Common myeloid progenitor, CD34-positive (primary cell): ENCODE measurements at regions not wholly inside any gene's neighbourhood (a gene's known extent, or its start where the extent isn't known, plus 50 kb on each side); places are given as distances from the start of the nearest gene placed in this dataset.

Experiments used
- CTCF ChIA-PET: fragments of 350-600 bp; sonication (Branson Sonifier 250); formaldehyde crosslinking; loops from one replicate; lab custom pipeline; 2021; ENCODE audit warnings: antibody characterized with exemption; lab: Charles Lee
- POLR2A ChIA-PET: fragments of 350-600 bp; sonication (Branson Sonifier 250); formaldehyde crosslinking; loops from one replicate; lab custom pipeline; 2021; ENCODE audit warnings: antibody characterized with exemption; lab: Charles Lee
- DNase-seq, 3 donors: peaks; one replicate each; pipeline versions ENCODE4 v3.0.0 to v3.0.0-alpha.2; 2013
- H3K27ac ChIP-seq, 2 experiments: 1 replicate in 1 of 2; 2 replicates in 1 of 2; pipeline ENCODE4 v1.7.0; 2013; ENCODE audit warnings: inconsistent platforms in 2 of 2, low read length in 2 of 2, mild to moderate bottlenecking in 2 of 2, low read depth in 1 of 2, moderate library complexity in 1 of 2; ENCODE audit not compliant: severe bottlenecking in 2 of 2, insufficient read depth in 1 of 2, poor library complexity in 1 of 2
- H3K27me3 ChIP-seq, 5 experiments: replicated peaks in 2 of 5; 1 replicate in 3 of 5; 2 replicates in 2 of 5; pipeline versions ENCODE4 v1.6.1 to v1.7.0; 2013; ENCODE audit warnings: low read length in 4 of 5, mild to moderate bottlenecking in 2 of 5, moderate library complexity in 2 of 5, inconsistent platforms in 1 of 5; ENCODE audit not compliant: insufficient read depth in 5 of 5, control insufficient read depth in 4 of 5
- H3K36me3 ChIP-seq, 4 experiments: 1 replicate in 2 of 4; 2 replicates in 2 of 4; pipeline versions ENCODE4 v1.6.1 to v1.7.0; 2013; ENCODE audit warnings: low read length in 3 of 4, control low read depth in 1 of 4, mild to moderate bottlenecking in 1 of 4; ENCODE audit not compliant: control insufficient read depth in 4 of 4, insufficient read depth in 4 of 4
- H3K4me1 ChIP-seq, 4 experiments: 1 replicate in 3 of 4; 2 replicates in 1 of 4; pipeline versions ENCODE4 v1.6.1 to v1.7.1; 2013; ENCODE audit warnings: low read length in 3 of 4, mild to moderate bottlenecking in 3 of 4, control low read depth in 1 of 4, inconsistent platforms in 1 of 4, moderate library complexity in 1 of 4; ENCODE audit not compliant: control insufficient read depth in 4 of 4, insufficient read depth in 4 of 4; ENCODE audit errors: control extremely low read depth in 1 of 4
- H3K4me3 ChIP-seq, 7 experiments: 1 replicate in 4 of 7; 2 replicates in 3 of 7; pipeline versions ENCODE4 v1.5.1 to v1.7.0; 2013; ENCODE audit warnings: mild to moderate bottlenecking in 7 of 7, low read length in 6 of 7, moderate library complexity in 6 of 7, inconsistent platforms in 2 of 7, low read depth in 2 of 7, control low read depth in 1 of 7; ENCODE audit not compliant: insufficient read depth in 4 of 7, control insufficient read depth in 1 of 7; ENCODE audit errors: extremely low read depth in 1 of 7
- H3K9me3 ChIP-seq, 5 experiments: 1 replicate in 4 of 5; 2 replicates in 1 of 5; pipeline versions ENCODE4 v1.6.1 to v1.7.1; 2013; ENCODE audit warnings: low read length in 4 of 5, mild to moderate bottlenecking in 2 of 5, inconsistent platforms in 1 of 5, low read depth in 1 of 5, moderate library complexity in 1 of 5; ENCODE audit not compliant: control insufficient read depth in 4 of 5, insufficient read depth in 2 of 5; ENCODE audit errors: control extremely low read depth in 1 of 5
- WGBS: methylation state at CpG from one replicate; pipeline ENCODE4 v1.1.5; 2013; ENCODE audit not compliant: insufficient coverage; 5-methylcytosine and 5-hydroxymethylcytosine counted together

DNA sequence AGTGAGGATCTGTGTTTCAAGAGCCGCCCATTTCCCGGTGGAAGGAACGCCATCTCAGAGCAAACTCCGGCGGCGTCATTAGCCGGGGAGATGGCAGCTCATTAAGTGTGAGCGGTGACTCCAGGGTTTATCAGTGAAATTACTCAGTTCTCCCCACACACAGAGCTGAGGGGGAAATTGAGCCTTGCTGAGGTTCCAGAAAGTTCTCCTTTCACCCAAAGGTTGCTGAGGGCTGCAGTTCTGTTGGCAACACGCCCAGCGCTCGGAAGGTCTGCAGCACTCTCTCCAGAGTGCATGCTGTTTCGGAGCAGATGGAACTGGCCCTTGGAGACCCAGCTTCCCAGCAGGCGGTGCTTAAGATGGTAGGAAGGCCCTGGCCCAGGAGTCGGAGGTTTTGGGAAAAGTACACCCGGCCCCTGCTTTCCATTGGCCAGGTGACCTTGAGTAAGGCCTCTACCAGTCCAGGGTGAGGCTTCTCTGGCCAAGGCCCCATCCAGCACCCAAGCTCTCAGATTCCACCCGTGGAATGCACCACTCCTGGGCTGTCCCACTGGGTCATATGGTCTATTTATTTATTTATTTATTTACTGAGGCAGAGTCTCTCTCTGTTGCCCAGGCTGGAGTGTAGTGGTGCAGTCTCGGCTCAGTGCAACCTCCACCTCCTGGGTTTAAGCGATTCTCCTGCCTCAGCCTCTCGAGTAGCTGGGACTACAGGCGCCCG lies 167.7 kb upstream of the CIBAR2 start:
- ChIA-PET POLR2A (no interaction called here), CTCF (interaction anchor here (0.9 to 3.0 kb wide), 5 partner anchors 9 to 27 kb away, joined by 4 to 14 read pairs (median 9); no protein-coding TSS in a partner anchor)
- H3K9me3 ChIP-seq: no peaks in the 10 kb centered on the region
- H3K27me3 ChIP-seq: no peaks in the 10 kb centered on the region
- no peaks in the 10 kb centered on the region for H3K36me3 ChIP-seq
- whole genome bisulfite sequencing: 97% methylated on average over 15 of the region's 21 CpGs
- DNase-seq: no peak
- no peak overlapping the region for H3K27ac ChIP-seq
- no peaks in the 10 kb centered on the region for H3K4me1 ChIP-seq
- H3K4me3 ChIP-seq: no peak overlapping the region

DNA sequence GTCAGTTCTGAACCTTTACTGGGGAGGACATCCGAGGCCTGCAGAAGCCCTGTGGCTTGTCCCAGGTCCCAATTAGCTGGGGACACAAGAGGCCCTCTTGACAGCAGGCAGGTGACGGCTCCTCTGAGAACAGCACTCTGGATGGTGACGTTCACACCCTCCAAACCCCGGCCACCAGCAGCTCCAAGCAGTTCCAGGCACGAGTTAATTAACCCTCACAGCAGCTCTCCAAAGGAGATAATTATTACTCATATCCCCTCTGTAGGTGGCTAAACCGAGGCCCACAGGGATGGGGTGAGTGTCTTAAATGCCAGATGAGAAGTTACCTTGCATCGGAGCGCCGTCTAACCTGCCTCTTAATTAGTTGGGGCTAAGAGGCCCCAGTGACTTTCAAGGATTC lies 168.9 kb upstream of the CIBAR2 start:
- 94% methylated on average over 8 of the region's 9 CpGs for WGBS
- Histone ChIP-seq H3K27me3 (no peaks in the 10 kb centered on the region), H3K4me1 (no peaks in the 10 kb centered on the region), H3K27ac (no peak overlapping the region), H3K4me3 (no peak overlapping the region), H3K36me3 (no peaks in the 10 kb centered on the region), H3K9me3 (no peaks in the 10 kb centered on the region)
- CTCF ChIA-PET: interaction anchor here (0.6 to 3.0 kb wide), 5 partner anchors 16 to 612 kb away, joined by 3 to 14 read pairs (median 4); no protein-coding TSS in a partner anchor
- DNase-seq: no peak
- POLR2A ChIA-PET: no interaction called here

DNA sequence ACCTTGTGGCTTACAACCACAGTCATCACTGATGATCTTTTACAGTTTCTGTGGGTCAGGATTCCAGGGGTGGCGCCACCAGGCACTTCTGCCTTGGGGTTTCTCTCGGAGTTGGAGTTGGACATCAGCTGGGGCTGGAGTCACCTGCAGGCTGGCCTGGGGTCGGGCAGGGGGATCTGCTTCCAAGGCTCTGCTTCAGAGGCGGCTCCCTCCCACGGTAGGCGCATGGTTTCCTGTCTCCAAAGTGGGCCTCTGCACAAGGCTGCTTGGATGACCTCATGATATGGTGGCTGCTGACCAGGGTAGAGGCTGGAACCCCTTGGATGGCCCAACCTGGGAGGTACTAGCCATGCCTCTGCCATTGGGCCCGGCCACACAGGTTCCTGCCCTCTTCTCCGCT lies 170.6 kb upstream of the CIBAR2 start:
- 81% methylated on average over 7 of the region's 8 CpGs for WGBS
- CTCF ChIA-PET: interaction anchor here (1.1 to 5.5 kb wide), 2 partner anchors 14 to 51 kb away, joined by 3 to 17 read pairs; no protein-coding TSS in a partner anchor

DNA sequence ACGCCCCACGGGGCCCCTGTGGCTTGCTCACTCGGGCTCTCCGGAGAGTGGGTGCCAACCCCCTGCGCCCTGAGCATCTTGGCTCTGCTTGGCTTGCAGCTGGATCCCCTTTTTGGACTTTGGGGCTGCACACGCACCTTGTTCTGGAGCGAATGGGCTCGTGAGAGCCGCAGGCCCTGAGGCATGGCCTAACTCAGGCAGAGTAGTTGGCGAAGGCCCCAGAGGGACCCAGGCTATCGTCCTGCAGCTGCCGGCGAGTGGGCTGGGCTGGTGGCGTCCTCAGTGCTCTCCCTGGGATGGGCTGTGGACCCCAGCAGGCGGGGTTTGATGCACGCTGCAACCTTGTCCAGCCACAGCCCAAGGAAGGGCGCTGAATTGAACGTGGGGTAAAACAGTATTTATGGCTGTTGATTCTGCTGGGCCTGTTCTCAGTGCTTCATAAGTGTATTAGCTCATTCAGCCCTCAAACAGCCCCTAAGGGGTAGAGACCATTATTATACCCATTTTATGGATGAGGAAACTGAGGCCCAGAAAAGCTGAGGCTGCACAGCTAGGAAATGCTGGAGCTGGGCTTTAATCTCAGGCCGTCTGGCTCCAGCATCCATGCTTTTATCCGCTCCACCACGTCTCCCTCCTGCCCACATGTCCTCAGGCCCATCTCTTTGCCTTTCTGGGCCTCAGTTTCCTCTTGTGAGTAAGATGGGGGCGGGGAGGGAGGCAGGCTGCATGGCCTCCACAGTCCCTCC lies 171.2 kb upstream of the CIBAR2 start:
- no peak overlapping the region for H3K4me3 ChIP-seq
- no peaks in the 10 kb centered on the region for H3K4me1 ChIP-seq
- no peak overlapping the region for H3K27ac ChIP-seq
- DNase-seq: no peak
- no peaks in the 10 kb centered on the region for H3K9me3 ChIP-seq
- ChIA-PET POLR2A (no interaction called here), CTCF (interaction anchor here (3.6 to 5.5 kb wide), 2 partner anchors 8 to 13 kb away, joined by 17 to 22 read pairs; no protein-coding TSS in a partner anchor)
- no peaks in the 10 kb centered on the region for H3K27me3 ChIP-seq
- WGBS: 90% methylated on average over 19 of the region's 22 CpGs
- no peaks in the 10 kb centered on the region for H3K36me3 ChIP-seq

More for the DNA sequence above, 170.6 kb upstream of the CIBAR2 start:
- Histone ChIP-seq H3K36me3 (no peaks in the 10 kb centered on the region), H3K9me3 (no peaks in the 10 kb centered on the region), H3K4me3 (no peak overlapping the region), H3K4me1 (no peaks in the 10 kb centered on the region), H3K27me3 (no peaks in the 10 kb centered on the region), H3K27ac (no peak overlapping the region)
- DNase-seq: no peak
- POLR2A ChIA-PET: no interaction called here

DNA sequence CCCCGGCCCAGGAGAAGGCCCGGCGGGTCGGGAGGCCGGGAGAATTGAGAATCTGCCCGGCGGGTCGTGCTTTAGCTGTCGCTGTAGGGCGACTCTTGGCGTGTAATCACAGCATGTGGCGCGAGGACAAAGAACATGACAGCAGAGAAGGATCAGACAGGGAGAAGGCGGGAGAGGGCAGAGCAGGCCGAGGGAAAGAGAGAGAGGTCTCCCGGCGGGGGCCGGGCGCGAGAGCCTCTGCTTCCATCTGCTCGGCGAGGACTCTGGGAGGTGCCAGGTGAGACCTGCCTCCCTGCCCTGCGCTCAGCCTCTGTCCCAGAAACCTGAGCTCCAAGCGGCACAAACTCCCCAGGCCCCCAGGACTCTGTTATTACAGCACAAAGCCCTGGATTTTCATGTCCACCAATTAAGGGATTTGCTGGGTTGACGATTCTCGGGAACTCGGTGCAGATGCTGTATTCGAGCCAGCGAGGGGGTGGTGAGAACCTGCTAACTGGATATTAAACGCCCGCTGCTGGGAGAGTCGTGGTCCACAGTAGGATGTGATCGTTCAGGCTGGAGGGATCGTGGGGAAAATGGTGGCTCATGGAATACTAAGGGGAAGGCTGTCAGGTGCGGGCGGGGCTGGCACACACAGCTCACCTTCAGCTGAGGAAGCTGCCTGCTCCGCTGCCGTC lies 172.0 kb upstream of the CIBAR2 start:
- no peak for DNase-seq
- Histone ChIP-seq H3K4me3 (no peak overlapping the region), H3K36me3 (no peaks in the 10 kb centered on the region), H3K9me3 (no peaks in the 10 kb centered on the region), H3K4me1 (no peaks in the 10 kb centered on the region), H3K27me3 (no peaks in the 10 kb centered on the region), H3K27ac (no peak overlapping the region)
- ChIA-PET CTCF (interaction anchor here (0.7 to 5.5 kb wide), 5 partner anchors 8 to 54 kb away, joined by 3 to 22 read pairs (median 4); no protein-coding TSS in a partner anchor), POLR2A (no interaction called here)
- 95% methylated on average over 34 of the region's 38 CpGs for WGBS

DNA sequence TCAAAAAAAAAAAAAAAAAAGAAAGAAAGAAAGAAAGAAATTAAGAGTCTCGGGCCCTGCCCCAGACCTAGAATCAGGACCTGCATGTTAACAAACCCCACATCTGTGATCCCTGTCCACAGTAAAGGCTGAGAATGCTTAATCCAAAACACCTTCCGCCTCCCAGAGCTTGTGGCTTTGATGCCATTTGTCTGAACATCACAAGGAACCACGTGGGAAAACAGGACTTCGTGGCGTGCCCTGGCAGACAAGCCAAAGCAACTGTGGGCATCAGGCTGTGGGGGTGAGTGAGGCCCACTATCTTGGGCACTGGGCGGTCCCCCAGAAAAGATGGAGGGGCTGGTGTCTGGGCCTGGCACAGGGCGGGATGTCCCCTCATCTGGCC lies 173.4 kb upstream of the CIBAR2 start:
- Histone ChIP-seq H3K9me3 (no peaks in the 10 kb centered on the region), H3K27me3 (no peaks in the 10 kb centered on the region), H3K27ac (no peak overlapping the region), H3K4me3 (no peak overlapping the region), H3K4me1 (peaks cover 0 to 10% (median 5%) of the 10 kb centered on the region in 4 experiments), H3K36me3 (no peaks in the 10 kb centered on the region)
- no peak for DNase-seq
- ChIA-PET CTCF (interaction anchor here (1.6 to 5.5 kb wide), 4 partner anchors 10 to 22 kb away, joined by 3 to 22 read pairs (median 10); no protein-coding TSS in a partner anchor), POLR2A (no interaction called here)
- 80% methylated on average over 4 of the region's 7 CpGs for WGBS
